HepG2 (cell line): ENCODE measurements at regions not wholly inside any gene's neighbourhood (a gene's known extent, or its start where the extent isn't known, plus 50 kb on each side); places are given as distances from the start of the nearest gene placed in this dataset.

ENCODE experiments used
- AHR ChIP-seq: IDR thresholded peaks from 2 replicates; pipeline ENCODE4 v1.6.1; 2018; ENCODE audit warnings: missing genetic modification reagents, missing compliant biosample characterization
- BCL6 ChIP-seq: IDR thresholded peaks from 2 replicates; pipeline ENCODE4 v1.6.1; 2016; ENCODE audit warnings: missing genetic modification reagents, missing compliant biosample characterization
- EP300 ChIP-seq, 3 experiments: sonication (generic) in 1 of 3; formaldehyde crosslinking in 1 of 3; IDR thresholded peaks; 2 replicates each; pipeline versions ENCODE4 v1.5.1 to v1.6.1; 2011 to 2020; ENCODE audit warnings: low read depth in 2 of 3, low read length in 2 of 3, borderline replicate concordance in 1 of 3, improper control_type of control experiment in 1 of 3, mild to moderate bottlenecking in 1 of 3, missing genetic modification reagents in 1 of 3, moderate library complexity in 1 of 3
- FOXP1 ChIP-seq, 2 experiments: fragments of 450-650 bp in 1 of 2; IDR thresholded peaks; 2 replicates each; pipeline ENCODE4 v1.6.1; 2017 to 2018; ENCODE audit warnings: antibody characterized with exemption in 1 of 2
- GATAD2A ChIP-seq: IDR thresholded peaks from 2 replicates; pipeline ENCODE4 v1.6.1; 2016
- HDAC2 ChIP-seq: sonication (generic); formaldehyde crosslinking; IDR thresholded peaks from 2 replicates; pipeline ENCODE4 v1.4.0; 2020; ENCODE audit warnings: missing genetic modification reagents
- HMG20A ChIP-seq: IDR thresholded peaks from 2 replicates; pipeline ENCODE4 v1.6.1; 2016; ENCODE audit warnings: borderline replicate concordance
- JUNB ChIP-seq: sonication (generic); formaldehyde crosslinking; IDR thresholded peaks from 2 replicates; pipeline ENCODE4 v1.8.0; 2022; ENCODE audit warnings: missing genetic modification reagents, mild to moderate bottlenecking, borderline replicate concordance
- MYPOP ChIP-seq: sonication (generic); formaldehyde crosslinking; IDR thresholded peaks from 2 replicates; pipeline ENCODE4 v1.8.1; 2023; ENCODE audit warnings: mild to moderate bottlenecking, moderate library complexity, missing genetic modification reagents
- POGZ ChIP-seq: sonication (generic); formaldehyde crosslinking; IDR thresholded peaks from 2 replicates; pipeline ENCODE4 v1.4.0; 2020; ENCODE audit warnings: mild to moderate bottlenecking, missing genetic modification reagents
- SOX6 ChIP-seq, 2 experiments: fragments of 450-650 bp in 1 of 2; sonication (generic) in 1 of 2; formaldehyde crosslinking in 1 of 2; IDR thresholded peaks; 2 replicates each; pipeline versions ENCODE4 v1.4.0 to v1.6.1; 2017 to 2020; ENCODE audit warnings: antibody characterized with exemption in 1 of 2, mild to moderate bottlenecking in 1 of 2, missing genetic modification reagents in 1 of 2
- SP1 ChIP-seq, 2 experiments: fragments of 450-650 bp in 1 of 2; sonication (generic) in 1 of 2; formaldehyde crosslinking in 1 of 2; IDR thresholded peaks; 2 replicates each; pipeline versions ENCODE4 v1.4.0 to v1.6.1; 2016 to 2020; ENCODE audit warnings: missing genetic modification reagents in 1 of 2
- SRSF4 ChIP-seq: fragments of 200-400 bp; formaldehyde crosslinking; IDR thresholded peaks from one replicate; pipeline ENCODE4 v1.6.1; 2018; ENCODE audit warnings: mild to moderate bottlenecking, low read depth, low read length, moderate library complexity; ENCODE audit not compliant: poor library complexity, severe bottlenecking
- ZHX2 ChIP-seq, 2 experiments: sonication (generic) in 1 of 2; formaldehyde crosslinking in 1 of 2; IDR thresholded peaks; 2 replicates each; pipeline versions ENCODE4 v1.6.1 to v1.9.0; 2014 to 2022; ENCODE audit warnings: antibody characterized with exemption in 1 of 2, borderline replicate concordance in 1 of 2, inconsistent platforms in 1 of 2, low read depth in 1 of 2, missing genetic modification reagents in 1 of 2
- ZNF382 ChIP-seq: sonication (generic); formaldehyde crosslinking; IDR thresholded peaks from 2 replicates; pipeline ENCODE4 v1.5.0; 2020; ENCODE audit warnings: missing genetic modification reagents, mild to moderate bottlenecking, borderline replicate concordance
- ZNF546 ChIP-seq: sonication (generic); formaldehyde crosslinking; conservative IDR thresholded peaks from 2 replicates; pipeline ENCODE4 v1.8.1; 2023; ENCODE audit warnings: mild to moderate bottlenecking, missing genetic modification reagents
- ZNF773 ChIP-seq: sonication (generic); formaldehyde crosslinking; IDR thresholded peaks from 2 replicates; pipeline ENCODE4 v1.4.0; 2020; ENCODE audit warnings: missing genetic modification reagents, borderline replicate concordance
- ZSCAN20 ChIP-seq: sonication (generic); formaldehyde crosslinking; IDR thresholded peaks from 2 replicates; pipeline ENCODE4 v1.4.0; 2020; ENCODE audit warnings: missing genetic modification reagents, mild to moderate bottlenecking, borderline replicate concordance
- TF ChIP-seq, protein P1 (sequence below): IDR thresholded peaks from 2 replicates; pipeline ENCODE4 v1.4.0; 2020; ENCODE audit warnings: mild to moderate bottlenecking, missing genetic modification reagents

DNA sequence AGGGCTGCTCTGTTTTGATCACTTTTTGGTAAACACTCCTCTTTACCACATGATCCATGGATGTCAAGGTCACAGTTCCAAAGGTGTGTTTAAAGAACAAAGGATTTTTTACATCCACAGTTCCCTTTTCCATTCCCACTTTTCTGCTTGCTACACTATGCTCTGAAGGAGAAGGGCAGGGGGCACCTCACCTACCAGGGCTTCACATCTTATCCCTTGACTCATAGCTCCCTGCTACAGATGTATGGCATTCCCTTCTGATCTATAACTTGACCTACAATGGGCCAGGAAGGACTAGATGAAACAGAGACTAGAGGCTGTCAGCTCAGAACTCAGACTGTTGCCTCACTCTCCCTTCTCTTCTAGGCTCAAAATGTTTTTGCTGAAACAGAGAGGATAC, 233.1 kb upstream of the RPS6KA3 start (continued):
- TF ChIP-seq ZNF382 (CRISPR knock-in tag) (no peak), SOX6 (IDR thresholded peaks at IDR 0.05) (no peak), SOX6 (CRISPR knock-in tag; IDR thresholded peaks at IDR 0.05) (peak; percentile 70), FOXP1 (IDR thresholded peaks at IDR 0.05) (no peak), FOXP1 (CRISPR knock-in tag; IDR thresholded peaks at IDR 0.05) (peak; percentile 28; the same call in 1 of the 2 replicates), SRSF4 (no peak), EP300 (IDR thresholded peaks at IDR 0.05; ENCODE audit: low read depth in 2 of 2, low read length in 2 of 2) (peak in 1 of 2 experiments; percentile 56; a peak in 1 of 4 replicates), EP300 (CRISPR knock-in tag; IDR thresholded peaks at IDR 0.05; ENCODE audit: borderline replicate concordance) (no peak), ZSCAN20 (no peak), HDAC2 (0 out of 2 replicates have a peak, but pooled peaks have one; percentile 29), POGZ (peak; percentile 40; the same call in 1 of the 2 replicates), ZNF773 (CRISPR knock-in tag) (no peak), ZHX2 (IDR thresholded peaks at IDR 0.05; ENCODE audit: low read depth) (no peak), ZHX2 (CRISPR knock-in tag; IDR thresholded peaks at IDR 0.05; ENCODE audit: borderline replicate concordance) (no peak), HMG20A (CRISPR knock-in tag) (peak; percentile 26; the same call in 1 of the 2 replicates), GATAD2A (CRISPR knock-in tag) (peak; percentile 73), AHR (CRISPR knock-in tag) (no peak), MYPOP (CRISPR knock-in tag) (no peak), BCL6 (CRISPR knock-in tag) (no peak), SP1 (IDR thresholded peaks at IDR 0.05) (no peak), SP1 (CRISPR knock-in tag; IDR thresholded peaks at IDR 0.05) (no peak), ZNF546 (CRISPR knock-in tag) (no peak), JUNB (CRISPR knock-in tag) (no peak)
- TF ChIP-seq, protein P1, sequence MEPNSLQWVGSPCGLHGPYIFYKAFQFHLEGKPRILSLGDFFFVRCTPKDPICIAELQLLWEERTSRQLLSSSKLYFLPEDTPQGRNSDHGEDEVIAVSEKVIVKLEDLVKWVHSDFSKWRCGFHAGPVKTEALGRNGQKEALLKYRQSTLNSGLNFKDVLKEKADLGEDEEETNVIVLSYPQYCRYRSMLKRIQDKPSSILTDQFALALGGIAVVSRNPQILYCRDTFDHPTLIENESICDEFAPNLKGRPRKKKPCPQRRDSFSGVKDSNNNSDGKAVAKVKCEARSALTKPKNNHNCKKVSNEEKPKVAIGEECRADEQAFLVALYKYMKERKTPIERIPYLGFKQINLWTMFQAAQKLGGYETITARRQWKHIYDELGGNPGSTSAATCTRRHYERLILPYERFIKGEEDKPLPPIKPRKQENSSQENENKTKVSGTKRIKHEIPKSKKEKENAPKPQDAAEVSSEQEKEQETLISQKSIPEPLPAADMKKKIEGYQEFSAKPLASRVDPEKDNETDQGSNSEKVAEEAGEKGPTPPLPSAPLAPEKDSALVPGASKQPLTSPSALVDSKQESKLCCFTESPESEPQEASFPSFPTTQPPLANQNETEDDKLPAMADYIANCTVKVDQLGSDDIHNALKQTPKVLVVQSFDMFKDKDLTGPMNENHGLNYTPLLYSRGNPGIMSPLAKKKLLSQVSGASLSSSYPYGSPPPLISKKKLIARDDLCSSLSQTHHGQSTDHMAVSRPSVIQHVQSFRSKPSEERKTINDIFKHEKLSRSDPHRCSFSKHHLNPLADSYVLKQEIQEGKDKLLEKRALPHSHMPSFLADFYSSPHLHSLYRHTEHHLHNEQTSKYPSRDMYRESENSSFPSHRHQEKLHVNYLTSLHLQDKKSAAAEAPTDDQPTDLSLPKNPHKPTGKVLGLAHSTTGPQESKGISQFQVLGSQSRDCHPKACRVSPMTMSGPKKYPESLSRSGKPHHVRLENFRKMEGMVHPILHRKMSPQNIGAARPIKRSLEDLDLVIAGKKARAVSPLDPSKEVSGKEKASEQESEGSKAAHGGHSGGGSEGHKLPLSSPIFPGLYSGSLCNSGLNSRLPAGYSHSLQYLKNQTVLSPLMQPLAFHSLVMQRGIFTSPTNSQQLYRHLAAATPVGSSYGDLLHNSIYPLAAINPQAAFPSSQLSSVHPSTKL (CRISPR knock-in tag), result peak; percentile 72
